Mesothelial cell of epicardium (in vitro differentiated cells): ENCODE measurements at regions not wholly inside any gene's neighbourhood (a gene's known extent, or its start where the extent isn't known, plus 50 kb on each side); places are given as distances from the start of the nearest gene placed in this dataset.

Experiments
- DNase-seq, 2 experiments: peaks; one replicate each; pipeline ENCODE4 v3.0.0; 2021; ENCODE audit warnings: low spot score in 2 of 2; ENCODE audit not compliant: unreplicated experiment in 2 of 2
- H3K27ac Mint-ChIP-seq: 2 replicates; pipeline ENCODE4 v1.8.0; 2021; ENCODE audit warnings: mixed read lengths
- H3K27me3 Mint-ChIP-seq: 2 replicates; pipeline ENCODE4 v1.8.0; 2021; ENCODE audit warnings: low read depth, mixed read lengths
- H3K36me3 Mint-ChIP-seq: 2 replicates; pipeline ENCODE4 v1.8.0; 2021; ENCODE audit warnings: mixed read lengths
- H3K4me1 Mint-ChIP-seq: 2 replicates; pipeline ENCODE4 v1.8.0; 2021; ENCODE audit warnings: mixed read lengths
- H3K4me3 Mint-ChIP-seq: 2 replicates; pipeline ENCODE4 v1.8.0; 2021; ENCODE audit warnings: mild to moderate bottlenecking, moderate library complexity, mixed read lengths
- H3K9me3 Mint-ChIP-seq: 2 replicates; pipeline ENCODE4 v1.8.0; 2021; ENCODE audit warnings: mixed read lengths
- CTCF ChIP-seq: fragments of 200-600 bp; sonication (generic); IDR thresholded peaks from one replicate; pipeline ENCODE4 v1.5.0; 2021; ENCODE audit warnings: antibody characterized with exemption; ENCODE audit not compliant: unreplicated experiment

- no peak for TF ChIP-seq CTCF
- no peaks in the 10 kb centered on the region for H3K36me3 Mint-ChIP-seq
- no peak overlapping the region for H3K27ac Mint-ChIP-seq
- no peaks in the 10 kb centered on the region for H3K27me3 Mint-ChIP-seq
- peaks cover 10% of the 10 kb centered on the region for H3K9me3 Mint-ChIP-seq
- H3K4me1 Mint-ChIP-seq: peaks cover 7% of the 10 kb centered on the region
- no peak overlapping the region for H3K4me3 Mint-ChIP-seq
- no peak for DNase-seq
These were observed 303.9 kb upstream of the RASGRP1 start for GRCh38 chr15:38868326-38869114.

- peaks cover 10% of the 10 kb centered on the region for H3K9me3 Mint-ChIP-seq
- no peak overlapping the region for H3K4me3 Mint-ChIP-seq
- DNase-seq: no peak
- H3K27me3 Mint-ChIP-seq: no peaks in the 10 kb centered on the region
- TF ChIP-seq CTCF: no peak
- no peaks in the 10 kb centered on the region for H3K36me3 Mint-ChIP-seq
- H3K4me1 Mint-ChIP-seq: peaks cover 3% of the 10 kb centered on the region
- H3K27ac Mint-ChIP-seq: no peak overlapping the region
These were observed 307.0 kb upstream of the RASGRP1 start for GRCh38 chr15:38871638-38872037.

DNA sequence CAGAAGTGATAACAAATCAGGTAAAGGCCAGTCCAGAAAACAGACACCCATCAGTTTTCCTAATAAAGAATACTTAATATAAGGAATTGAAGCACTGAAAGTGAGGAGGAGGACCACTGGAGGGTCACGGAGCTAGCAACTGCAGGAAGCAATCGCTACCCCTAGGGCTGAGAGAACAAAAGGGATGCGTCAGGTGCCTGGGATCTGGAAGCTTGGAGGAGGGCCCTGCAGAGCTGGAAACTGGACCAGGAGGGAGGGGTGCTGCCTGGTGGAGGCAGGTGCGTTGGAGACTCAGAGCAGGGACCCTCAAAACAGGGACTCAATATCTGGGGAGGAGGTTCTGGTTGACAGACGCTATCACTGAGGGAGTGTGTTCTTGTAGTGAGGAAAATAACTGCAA lies 308.1 kb upstream of the RASGRP1 start:
- Mint-ChIP-seq H3K4me3 (no peak overlapping the region), H3K9me3 (peaks cover 10% of the 10 kb centered on the region), H3K27me3 (no peaks in the 10 kb centered on the region), H3K36me3 (no peaks in the 10 kb centered on the region), H3K27ac (no peak overlapping the region), H3K4me1 (peaks cover 6% of the 10 kb centered on the region)
- DNase-seq: no peak
- no peak for TF ChIP-seq CTCF

DNA sequence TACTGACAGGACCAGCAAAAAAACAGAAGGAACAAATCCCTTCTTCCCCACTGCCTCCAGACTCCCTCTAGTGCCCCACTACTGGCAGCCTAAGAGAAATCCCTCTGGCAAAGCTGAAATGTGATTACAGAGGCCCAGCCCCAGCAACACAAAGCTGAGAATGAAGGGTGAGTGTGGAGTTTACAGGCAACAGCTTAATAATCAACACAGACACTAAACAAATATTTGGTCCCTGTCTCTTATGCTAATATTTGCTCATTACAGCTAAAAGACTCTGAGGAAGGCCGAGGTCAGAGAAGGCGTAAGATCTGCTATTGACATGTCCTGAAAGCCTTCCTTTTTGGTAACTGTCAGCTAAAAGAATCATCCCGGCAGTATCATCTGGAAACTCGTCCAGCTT lies 308.5 kb upstream of the RASGRP1 start:
- H3K9me3 Mint-ChIP-seq: peaks cover 10% of the 10 kb centered on the region
- H3K4me1 Mint-ChIP-seq: peaks cover 8% of the 10 kb centered on the region
- no peak overlapping the region for H3K4me3 Mint-ChIP-seq
- TF ChIP-seq CTCF: no peak
- H3K27me3 Mint-ChIP-seq: no peaks in the 10 kb centered on the region
- DNase-seq: no peak
- no peak overlapping the region for H3K27ac Mint-ChIP-seq
- H3K36me3 Mint-ChIP-seq: no peaks in the 10 kb centered on the region

DNA sequence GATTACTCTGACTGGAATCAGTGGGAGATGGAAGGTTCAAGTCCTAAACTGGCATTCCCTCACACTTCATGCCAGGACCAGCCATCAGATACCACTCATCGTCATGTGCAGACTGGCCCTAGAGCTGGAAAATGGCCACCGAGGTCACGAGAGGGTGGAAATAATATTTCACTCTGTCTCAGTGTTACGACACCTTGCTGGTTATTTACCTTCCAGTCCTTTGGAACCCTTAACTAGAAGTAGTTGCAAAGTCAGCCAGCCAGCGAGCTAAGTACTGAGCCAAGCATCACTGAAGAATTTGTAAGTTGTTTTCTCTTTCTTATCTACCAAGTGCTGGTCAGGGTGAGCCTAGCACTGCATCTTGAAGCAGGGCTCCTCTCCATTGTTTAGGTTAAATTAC lies 309.9 kb upstream of the RASGRP1 start:
- no peak for TF ChIP-seq CTCF
- Mint-ChIP-seq H3K4me3 (no peak overlapping the region), H3K36me3 (no peaks in the 10 kb centered on the region), H3K4me1 (peaks cover 12% of the 10 kb centered on the region), H3K27me3 (no peaks in the 10 kb centered on the region), H3K27ac (no peak overlapping the region), H3K9me3 (peaks cover 8% of the 10 kb centered on the region)
- DNase-seq: no peak
